H1 (cell line): ENCODE measurements at regions not wholly inside any gene's neighbourhood (a gene's known extent, or its start where the extent isn't known, plus 50 kb on each side); places are given as distances from the start of the nearest gene placed in this dataset.

Source experiments
- CTCF ChIA-PET: fragments of 300-600 bp; sonication (Branson Sonifier 250); formaldehyde crosslinking; loops from one replicate; lab custom pipeline; 2021; ENCODE audit not compliant: partially characterized antibody; lab: Charles Lee
- POLR2A ChIA-PET: fragments of 300-600 bp; sonication (Branson Sonifier 250); formaldehyde crosslinking; loops from one replicate; lab custom pipeline; 2021; ENCODE audit warnings: inconsistent platforms; ENCODE audit not compliant: partially characterized antibody; lab: Charles Lee
- DNase-seq, 2 experiments: peaks; one replicate each; pipeline versions ENCODE4 v3.0.0 to v3.0.0-alpha.2; 2010 to 2022; ENCODE audit warnings: low spot score in 2 of 2, low read depth in 1 of 2, mixed read lengths in 1 of 2
- FAIRE-seq: peaks from 2 replicates; lab custom pipeline; 2011; peaks lifted over from hg19 to GRCh38; lab: Jason Lieb, UNC
- H2AFZ ChIP-seq: 2 replicates; pipeline ENCODE4 v1.8.1; 2012; ENCODE audit warnings: low read length, inconsistent platforms
- H2AK5ac ChIP-seq: 2 replicates; pipeline ENCODE4 v1.6.1; 2013; ENCODE audit warnings: low read depth, low read length
- H2BK120ac ChIP-seq: replicated peaks from 2 replicates; pipeline ENCODE3; 2013; ENCODE audit warnings: low read depth, low read length, inconsistent platforms
- H2BK12ac ChIP-seq: 2 replicates; pipeline ENCODE4 v1.6.1; 2013; ENCODE audit warnings: low read depth, low read length
- H2BK15ac ChIP-seq: 2 replicates; pipeline ENCODE4 v1.6.1; 2013; ENCODE audit warnings: low read length
- H2BK20ac ChIP-seq: 2 replicates; pipeline ENCODE4 v1.6.1; 2013; ENCODE audit warnings: low read length
- H2BK5ac ChIP-seq: 2 replicates; pipeline ENCODE4 v1.6.1; 2013; ENCODE audit warnings: low read depth, low read length
- H3K14ac ChIP-seq: 2 replicates; pipeline ENCODE4 v1.6.1; 2013; ENCODE audit warnings: inconsistent platforms; ENCODE audit not compliant: insufficient read length
- H3K18ac ChIP-seq: 2 replicates; pipeline ENCODE4 v1.6.1; 2013; ENCODE audit warnings: low read length; ENCODE audit errors: extremely low read depth
- H3K23ac ChIP-seq: 2 replicates; pipeline ENCODE4 v1.6.1; 2013; ENCODE audit warnings: inconsistent platforms; ENCODE audit not compliant: insufficient read length
- H3K23me2 ChIP-seq: 2 replicates; pipeline ENCODE4 v1.6.1; 2013; ENCODE audit warnings: low read depth, low read length
- H3K27ac ChIP-seq: 2 replicates; pipeline ENCODE4 v1.6.1; 2011; ENCODE audit warnings: low read depth, low read length, inconsistent platforms
- H3K27me3 ChIP-seq, 4 experiments: replicated peaks in 1 of 4; 1 replicate in 1 of 4; 2 replicates in 3 of 4; pipeline versions ENCODE4 v1.6.1 to v1.8.1; 2011 to 2013; ENCODE audit warnings: low read length in 3 of 4, mild to moderate bottlenecking in 3 of 4, inconsistent platforms in 2 of 4, mixed read lengths in 2 of 4, moderate library complexity in 1 of 4; ENCODE audit not compliant: control insufficient read depth in 3 of 4, insufficient read depth in 3 of 4; ENCODE audit errors: extremely low read depth in 1 of 4
- H3K36me3 ChIP-seq, 4 experiments: 2 replicates each; pipeline versions ENCODE4 v1.6.1 to v1.8.1; 2011 to 2013; ENCODE audit warnings: mild to moderate bottlenecking in 4 of 4, low read length in 3 of 4, moderate library complexity in 2 of 4, control low read depth in 1 of 4, inconsistent platforms in 1 of 4; ENCODE audit not compliant: insufficient read depth in 4 of 4, control insufficient read depth in 2 of 4
- H3K4ac ChIP-seq: replicated peaks from 2 replicates; pipeline ENCODE3; 2013; ENCODE audit warnings: low read length, low read depth, mixed read lengths, inconsistent platforms; ENCODE audit not compliant: insufficient read length
- H3K4me1 ChIP-seq, 4 experiments: replicated peaks in 1 of 4; 1 replicate in 1 of 4; 2 replicates in 3 of 4; pipeline versions ENCODE4 v1.6.1 to v1.8.1; 2011 to 2013; ENCODE audit warnings: low read length in 3 of 4, inconsistent platforms in 2 of 4, mixed read lengths in 1 of 4; ENCODE audit not compliant: insufficient read depth in 4 of 4, control insufficient read depth in 3 of 4
- H3K4me2 ChIP-seq, 2 experiments: 2 replicates each; pipeline versions ENCODE4 v1.6.1 to v1.8.1; 2011 to 2013; ENCODE audit warnings: low read depth in 2 of 2, low read length in 2 of 2, control low read depth in 1 of 2, inconsistent platforms in 1 of 2, mild to moderate bottlenecking in 1 of 2; ENCODE audit not compliant: insufficient read depth in 1 of 2
- H3K4me3 ChIP-seq, 4 experiments: fragments of 200-600, 300-600 bp in 1 of 4; sonication (generic), shearing (Covaris generic), sonication (Bioruptor Twin) in 1 of 4; 2 replicates each; pipeline versions ENCODE4 v1.5.1 to v1.8.1; 2011 to 2016; ENCODE audit warnings: low read length in 4 of 4, low read depth in 3 of 4, control low read depth in 2 of 4, inconsistent platforms in 2 of 4, mild to moderate bottlenecking in 2 of 4, mixed read lengths in 1 of 4, moderate library complexity in 1 of 4; ENCODE audit not compliant: insufficient read depth in 2 of 4; ENCODE audit errors: extremely low read depth in 1 of 4
- H3K56ac ChIP-seq: replicated peaks from 2 replicates; pipeline ENCODE3; 2013; ENCODE audit warnings: low read depth, mild to moderate bottlenecking, mixed read lengths, low read length, inconsistent platforms; ENCODE audit not compliant: insufficient read length
- H3K79me1 ChIP-seq: 2 replicates; pipeline ENCODE4 v1.6.1; 2013; ENCODE audit warnings: low read depth, low read length, control low read depth
- H3K79me2 ChIP-seq, 2 experiments: 2 replicates each; pipeline versions ENCODE4 v1.6.1 to v1.8.1; 2012 to 2013; ENCODE audit warnings: low read length in 2 of 2, mild to moderate bottlenecking in 2 of 2, inconsistent platforms in 1 of 2; ENCODE audit not compliant: insufficient read depth in 2 of 2, control insufficient read depth in 1 of 2
- H3K9ac ChIP-seq, 4 experiments: replicated peaks in 1 of 4; 1 replicate in 1 of 4; 2 replicates in 3 of 4; pipeline versions ENCODE4 v1.6.1 to v1.8.1; 2011 to 2013; ENCODE audit warnings: low read depth in 3 of 4, low read length in 3 of 4, control low read depth in 2 of 4, mild to moderate bottlenecking in 2 of 4, moderate library complexity in 2 of 4, inconsistent platforms in 1 of 4; ENCODE audit errors: extremely low read depth in 1 of 4
- H3K9me3 ChIP-seq, 2 experiments: 2 replicates each; pipeline versions ENCODE4 v1.6.1 to v1.8.1; 2012 to 2013; ENCODE audit warnings: mild to moderate bottlenecking in 2 of 2, moderate library complexity in 2 of 2, control low read depth in 1 of 2, inconsistent platforms in 1 of 2, low read depth in 1 of 2, low read length in 1 of 2, mixed read lengths in 1 of 2; ENCODE audit not compliant: insufficient read depth in 2 of 2
- H4K20me1 ChIP-seq, 2 experiments: replicated peaks in 1 of 2; 2 replicates each; pipeline versions ENCODE3 to v1.8.1; 2011 to 2013; ENCODE audit warnings: inconsistent platforms in 2 of 2, low read length in 2 of 2, mild to moderate bottlenecking in 1 of 2; ENCODE audit not compliant: insufficient read depth in 2 of 2, control insufficient read depth in 1 of 2
- H4K5ac ChIP-seq: 2 replicates; pipeline ENCODE4 v1.6.1; 2013; ENCODE audit warnings: low read length, low read depth, mixed read lengths, inconsistent platforms; ENCODE audit not compliant: insufficient read length
- H4K8ac ChIP-seq: 2 replicates; pipeline ENCODE4 v1.8.0; 2013; ENCODE audit warnings: mild to moderate bottlenecking, moderate library complexity, low read length, inconsistent platforms; ENCODE audit not compliant: insufficient read depth; ENCODE audit errors: extremely low read depth
- H4K91ac ChIP-seq: replicated peaks from 2 replicates; pipeline ENCODE3; 2013; ENCODE audit warnings: low read length, mixed read lengths, inconsistent platforms; ENCODE audit not compliant: insufficient read length
- RAD21 ChIP-seq, 2 experiments: IDR thresholded peaks in 1 of 2; conservative IDR thresholded peaks in 1 of 2; 2 replicates each; pipeline ENCODE4 v1.6.1; 2011; ENCODE audit warnings: low read depth in 2 of 2, low read length in 2 of 2, improper control_type of control experiment in 1 of 2, inconsistent platforms in 1 of 2, mild to moderate bottlenecking in 1 of 2, moderate library complexity in 1 of 2
- WGBS, 2 experiments: shearing (Covaris generic) in 1 of 2; methylation state at CpG; one replicate each; pipeline versions ENCODE4 v1.1.6 to v1.1.7; 2013 to 2015; ENCODE audit warnings: low lambda C conversion rate in 2 of 2, mixed read lengths in 2 of 2, inconsistent platforms in 1 of 2, low coverage in 1 of 2, missing lambda C conversion rate in 1 of 2; ENCODE audit not compliant: insufficient replicate concordance in 2 of 2, insufficient coverage in 1 of 2, insufficient read length in 1 of 2; ENCODE audit errors: extremely low coverage in 1 of 2, missing lambda C conversion rate in 1 of 2; 5-methylcytosine and 5-hydroxymethylcytosine counted together

DNA sequence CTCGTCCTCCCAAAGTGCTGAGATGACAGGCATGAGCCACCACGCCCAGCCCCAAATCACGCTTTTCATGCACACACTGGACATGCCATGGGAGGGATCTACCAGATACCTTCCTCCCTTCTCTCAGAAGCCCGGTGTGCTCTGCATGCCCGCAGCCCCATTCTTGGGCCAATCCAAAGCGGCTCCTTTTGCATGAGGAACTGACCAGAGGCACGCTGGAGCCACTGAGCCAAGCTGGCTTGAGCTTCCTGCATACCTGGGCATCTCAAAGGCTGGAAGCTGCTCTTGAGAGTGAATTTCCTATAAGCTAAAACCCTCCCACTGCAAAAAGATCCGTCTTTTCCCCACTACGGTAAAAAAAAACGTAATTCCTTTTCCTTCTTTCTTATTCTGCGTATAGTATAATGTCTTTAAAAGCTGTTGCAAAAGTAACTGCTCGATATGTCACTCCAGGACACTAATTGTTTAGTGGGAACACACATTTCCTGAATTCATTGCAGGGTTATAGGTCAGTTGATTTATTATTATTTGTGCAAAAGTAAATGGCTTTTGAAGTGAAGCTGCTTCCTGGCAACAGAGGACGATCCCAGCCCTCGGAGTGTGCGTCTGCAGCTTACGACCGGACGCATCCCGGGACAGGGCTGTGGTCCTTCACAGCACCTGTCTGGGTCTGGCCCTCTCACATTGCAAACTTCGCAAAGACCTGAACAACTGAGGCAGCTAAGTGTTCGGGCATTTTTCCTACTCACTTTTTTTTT, 61.8 kb upstream of the ETS2 start:
- no peak overlapping the region for H3K27ac ChIP-seq
- TF ChIP-seq RAD21 (IDR thresholded peaks at IDR 0.05 in 1 of 2, conservative IDR thresholded peaks at IDR 0.05 in 1 of 2; ENCODE audit: low read depth in 2 of 2, low read length in 2 of 2): no peak

More for the DNA sequence above, 61.8 kb upstream of the ETS2 start:
- ChIA-PET CTCF (no interaction called here), POLR2A (no interaction called here)
- Histone ChIP-seq H4K8ac (no peak overlapping the region), H4K91ac (no peak overlapping the region), H2BK12ac (no peak overlapping the region), H3K36me3 (no peaks in the 10 kb centered on the region), H2BK120ac (no peak overlapping the region), H3K9ac (no peak overlapping the region), H3K56ac (no peak overlapping the region), H2BK5ac (no peak overlapping the region), H3K4me1 (no peaks in the 10 kb centered on the region), H3K4me3 (no peak overlapping the region), H3K14ac (no peak overlapping the region), H3K4ac (no peak overlapping the region), H2AFZ (no peak overlapping the region), H2BK20ac (no peak overlapping the region), H3K79me2 (no peaks in the 10 kb centered on the region), H4K20me1 (no peaks in the 10 kb centered on the region), H3K4me2 (no peak overlapping the region), H3K27me3 (no peaks in the 10 kb centered on the region), H3K9me3 (no peaks in the 10 kb centered on the region), H3K79me1 (no peaks in the 10 kb centered on the region), H3K18ac (no peak overlapping the region), H3K23ac (no peak overlapping the region), H2BK15ac (no peak overlapping the region), H3K23me2 (no peaks in the 10 kb centered on the region), H4K5ac (no peak overlapping the region), H2AK5ac (no peak overlapping the region)
- FAIRE-seq: no peak
- DNase-seq: no peak
- WGBS, 2 experiments: 89% methylated on average over 19 of the region's 21 CpGs; no CpG with 5 or more reads in 1 of the 2 experiments
